Tibial nerve (tissue), 4 donors: ENCODE measurements at regions not wholly inside any gene's neighbourhood (a gene's known extent, or its start where the extent isn't known, plus 50 kb on each side); places are given as distances from the start of the nearest gene placed in this dataset.

Experiments
- CTCF ChIP-seq, 5 experiments: fragments of 200-600 bp in 3 of 5; fragments of 450-650 bp in 2 of 5; sonication (generic) in 3 of 5; IDR thresholded peaks; one replicate each; pipeline ENCODE4 v1.5.1; 2016 to 2019; ENCODE audit warnings: antibody characterized with exemption in 5 of 5, mild to moderate bottlenecking in 3 of 5, moderate library complexity in 2 of 5
- EP300 ChIP-seq, 2 donors: sonication (generic); formaldehyde crosslinking; IDR thresholded peaks; one replicate each; pipeline ENCODE4 v1.6.1; 2017; ENCODE audit warnings: antibody characterized with exemption in 2 of 2, mild to moderate bottlenecking in 1 of 2

GRCh38 chr1:229156872-229157271 is 114.0 kb upstream of the RAB4A start:
- TF ChIP-seq EP300 (IDR thresholded peaks at IDR 0.05), result no peak
- peak in 3 of 5 experiments; percentile 16 to 69 (median 47) for TF ChIP-seq CTCF (IDR thresholded peaks at IDR 0.05)
